ENCODE measurements at regions not wholly inside any gene's neighbourhood (a gene's known extent, or its start where the extent isn't known, plus 50 kb on each side); places are given as distances from the start of the nearest gene placed in this dataset.

DNA sequence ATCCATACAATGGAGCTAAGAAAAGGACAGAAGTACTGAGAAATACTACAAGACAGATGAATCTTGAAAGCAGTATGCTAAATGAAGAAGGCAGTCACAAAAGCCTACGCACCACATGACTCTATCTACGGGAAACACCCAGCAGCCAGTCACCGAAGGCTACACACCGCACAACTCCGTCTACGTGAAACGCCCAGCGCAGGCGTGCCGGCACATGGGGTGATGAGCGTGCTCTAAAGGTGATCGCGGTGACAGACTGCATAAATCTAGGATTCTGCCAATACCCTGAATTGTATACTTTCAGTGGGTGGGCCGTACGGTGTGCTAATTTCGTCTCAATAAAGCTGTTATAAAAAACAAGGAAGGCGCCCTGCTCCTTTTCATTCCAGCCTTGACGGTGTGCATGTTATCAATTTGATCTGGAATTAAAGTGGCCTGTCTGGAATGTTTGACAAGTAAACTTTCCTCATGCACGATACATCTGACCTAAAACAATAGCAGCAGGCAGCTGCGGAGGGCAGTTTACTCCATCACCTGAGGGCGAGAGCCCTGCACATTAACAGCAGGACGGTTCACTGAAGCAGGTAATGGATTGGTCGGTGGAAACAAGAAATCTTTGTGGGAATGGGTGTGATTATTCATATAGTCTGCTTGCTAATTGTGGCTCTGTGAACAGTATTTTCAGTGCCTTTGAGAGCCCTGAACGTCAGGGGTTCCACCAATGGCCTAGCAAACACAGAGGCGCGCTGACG, 86.2 kb upstream of the SALL3 start:
- TF ChIP-seq CTCF (IDR thresholded peaks at IDR 0.05) (no peak), POLR2AphosphoS5 (IDR thresholded peaks at IDR 0.05) (no peak)
